Trophoblast cell (in vitro differentiated cells and primary cell): ENCODE measurements at regions not wholly inside any gene's neighbourhood (a gene's known extent, or its start where the extent isn't known, plus 50 kb on each side); places are given as distances from the start of the nearest gene placed in this dataset.

Experiments
- DNase-seq, 2 donors: peaks; one replicate each; pipeline ENCODE4 v3.0.0-alpha.2; 2016
- H2AFZ ChIP-seq: 2 replicates; pipeline ENCODE4 v1.6.1; 2013; ENCODE audit warnings: low read length, moderate library complexity, mild to moderate bottlenecking; ENCODE audit not compliant: insufficient read depth, poor library complexity
- H2AK5ac ChIP-seq: 2 replicates; pipeline ENCODE4 v1.6.1; 2013; ENCODE audit warnings: mild to moderate bottlenecking, low read length
- H2BK120ac ChIP-seq: 2 replicates; pipeline ENCODE4 v1.6.1; 2013; ENCODE audit warnings: low read length, mild to moderate bottlenecking, moderate library complexity; ENCODE audit not compliant: insufficient read depth, poor library complexity
- H2BK12ac ChIP-seq: 2 replicates; pipeline ENCODE4 v1.6.1; 2013; ENCODE audit warnings: mild to moderate bottlenecking, low read length, moderate library complexity
- H2BK5ac ChIP-seq: 2 replicates; pipeline ENCODE4 v1.6.1; 2013; ENCODE audit warnings: low read length, low read depth, moderate library complexity, mild to moderate bottlenecking; ENCODE audit not compliant: poor library complexity
- H3K14ac ChIP-seq: 2 replicates; pipeline ENCODE4 v1.6.1; 2013; ENCODE audit warnings: mild to moderate bottlenecking, low read length
- H3K18ac ChIP-seq: 2 replicates; pipeline ENCODE4 v1.6.1; 2013; ENCODE audit warnings: mild to moderate bottlenecking, low read length
- H3K23ac ChIP-seq: 2 replicates; pipeline ENCODE4 v1.6.1; 2013; ENCODE audit warnings: low read length
- H3K27ac ChIP-seq: 2 replicates; pipeline ENCODE4 v1.5.1; 2013; ENCODE audit warnings: low read depth, mild to moderate bottlenecking, inconsistent platforms, low read length, moderate library complexity
- H3K27me3 ChIP-seq: 2 replicates; pipeline ENCODE4 v1.6.1; 2013; ENCODE audit warnings: inconsistent platforms, mild to moderate bottlenecking, low read length, moderate library complexity; ENCODE audit not compliant: insufficient read depth
- H3K36me3 ChIP-seq, 2 experiments: 1 replicate in 1 of 2; 2 replicates in 1 of 2; pipeline ENCODE4 v1.6.1; 2013; ENCODE audit warnings: low read length in 2 of 2, mild to moderate bottlenecking in 2 of 2, moderate library complexity in 1 of 2; ENCODE audit not compliant: insufficient read depth in 2 of 2, control insufficient read depth in 1 of 2
- H3K4ac ChIP-seq: 2 replicates; pipeline ENCODE4 v1.6.1; 2013; ENCODE audit warnings: low read depth, mild to moderate bottlenecking, low read length, moderate library complexity
- H3K4me1 ChIP-seq, 2 experiments: 1 replicate in 1 of 2; 2 replicates in 1 of 2; pipeline ENCODE4 v1.6.1; 2013; ENCODE audit warnings: low read length in 2 of 2, mild to moderate bottlenecking in 2 of 2, moderate library complexity in 1 of 2; ENCODE audit not compliant: insufficient read depth in 2 of 2, control insufficient read depth in 1 of 2
- H3K4me2 ChIP-seq: 2 replicates; pipeline ENCODE4 v1.6.1; 2013; ENCODE audit warnings: inconsistent platforms, mild to moderate bottlenecking, low read length, moderate library complexity
- H3K4me3 ChIP-seq: 2 replicates; pipeline ENCODE4 v1.5.1; 2013; ENCODE audit warnings: mild to moderate bottlenecking, low read depth, low read length, inconsistent platforms
- H3K79me1 ChIP-seq: one replicate; pipeline ENCODE4 v1.6.1; 2013; ENCODE audit warnings: low read length
- H3K79me2 ChIP-seq: 2 replicates; pipeline ENCODE4 v1.6.1; 2013; ENCODE audit warnings: low read length, mild to moderate bottlenecking; ENCODE audit not compliant: control insufficient read depth, insufficient read depth, poor library complexity
- H3K9ac ChIP-seq: 2 replicates; pipeline ENCODE4 v1.6.1; 2013; ENCODE audit warnings: mild to moderate bottlenecking, low read length
- H3K9me3 ChIP-seq: 2 replicates; pipeline ENCODE4 v1.6.1; 2013; ENCODE audit warnings: low read depth, mild to moderate bottlenecking, control low read depth, inconsistent platforms, low read length; ENCODE audit not compliant: insufficient read depth
- H4K12ac ChIP-seq: 2 replicates; pipeline ENCODE4 v1.6.1; 2013; ENCODE audit warnings: low read depth, mild to moderate bottlenecking, low read length, moderate library complexity
- H4K8ac ChIP-seq: 2 replicates; pipeline ENCODE4 v1.6.1; 2013; ENCODE audit warnings: low read depth, mild to moderate bottlenecking, low read length, moderate library complexity
- H4K91ac ChIP-seq: one replicate; pipeline ENCODE4 v1.6.1; 2013; ENCODE audit warnings: low read depth, mild to moderate bottlenecking, low read length, moderate library complexity
- WGBS: extraction: QIAGEN DNeasy Blood & Tissue Kit; methylation state at CpG from one replicate; pipeline ENCODE4 v1.1.7; 2013; ENCODE audit warnings: missing lambda C conversion rate; ENCODE audit not compliant: insufficient read length, insufficient coverage; ENCODE audit errors: extremely low coverage; 5-methylcytosine and 5-hydroxymethylcytosine counted together

GRCh38 chr5:73266176-73266738 lies 93.3 kb downstream of the TMEM174 start:
- Histone ChIP-seq H3K4me1 (no peaks in the 10 kb centered on the region), H3K27me3 (no peaks in the 10 kb centered on the region), H3K27ac (no peak overlapping the region), H3K79me1 (no peaks in the 10 kb centered on the region), H3K4me2 (no peak overlapping the region), H3K9ac (no peak overlapping the region), H2BK12ac (no peak overlapping the region), H4K8ac (no peak overlapping the region), H3K18ac (no peak overlapping the region), H3K36me3 (no peaks in the 10 kb centered on the region), H4K12ac (no peak overlapping the region), H3K4ac (no peak overlapping the region), H3K14ac (no peak overlapping the region), H2AFZ (no peak overlapping the region), H4K91ac (no peak overlapping the region), H2AK5ac (no peak overlapping the region), H3K4me3 (no peak overlapping the region), H2BK5ac (no peak overlapping the region), H3K23ac (no peak overlapping the region), H3K9me3 (no peaks in the 10 kb centered on the region), H2BK120ac (no peak overlapping the region), H3K79me2 (no peaks in the 10 kb centered on the region)
- WGBS, result no CpG with 5 or more reads among the region's 5 CpGs
- no peak for DNase-seq

GRCh38 chr5:73265641-73266040 lies 92.6 kb downstream of the TMEM174 start:
- Histone ChIP-seq H3K9me3 (no peaks in the 10 kb centered on the region), H3K4me3 (no peak overlapping the region), H3K14ac (no peak overlapping the region), H2AK5ac (no peak overlapping the region), H2BK12ac (no peak overlapping the region), H2BK5ac (no peak overlapping the region), H3K9ac (no peak overlapping the region), H3K36me3 (no peaks in the 10 kb centered on the region), H4K91ac (no peak overlapping the region), H3K4me2 (no peak overlapping the region), H3K27me3 (no peaks in the 10 kb centered on the region), H2AFZ (no peak overlapping the region), H4K8ac (no peak overlapping the region), H3K4me1 (no peaks in the 10 kb centered on the region), H3K79me2 (no peaks in the 10 kb centered on the region), H3K4ac (no peak overlapping the region), H4K12ac (no peak overlapping the region), H3K18ac (no peak overlapping the region), H3K79me1 (no peaks in the 10 kb centered on the region), H3K23ac (no peak overlapping the region), H2BK120ac (no peak overlapping the region), H3K27ac (no peak overlapping the region)
- WGBS, result no CpG with 5 or more reads among the region's 3 CpGs
- DNase-seq, result peak; percentile 81 to 82

GRCh38 chr5:73264631-73265030 lies 91.6 kb downstream of the TMEM174 start:
- Histone ChIP-seq H3K14ac (no peak overlapping the region), H3K27ac (no peak overlapping the region), H3K27me3 (no peaks in the 10 kb centered on the region), H3K4me2 (no peak overlapping the region), H3K23ac (no peak overlapping the region), H2AFZ (no peak overlapping the region), H3K4me3 (no peak overlapping the region), H3K4ac (no peak overlapping the region), H4K12ac (no peak overlapping the region), H3K79me2 (no peaks in the 10 kb centered on the region), H4K91ac (no peak overlapping the region), H3K9ac (no peak overlapping the region), H3K79me1 (no peaks in the 10 kb centered on the region), H3K36me3 (no peaks in the 10 kb centered on the region), H2BK120ac (no peak overlapping the region), H3K18ac (no peak overlapping the region), H2AK5ac (no peak overlapping the region), H3K4me1 (no peaks in the 10 kb centered on the region), H3K9me3 (no peaks in the 10 kb centered on the region), H2BK12ac (no peak overlapping the region), H4K8ac (no peak overlapping the region), H2BK5ac (no peak overlapping the region)
- peak in 1 of 2 donors; percentile 35 for DNase-seq
- WGBS, result no CpG with 5 or more reads among the region's 5 CpGs

GRCh38 chr5:73263001-73263710 lies 90.2 kb downstream of the TMEM174 start:
- no peak overlapping the region for H2BK5ac ChIP-seq

More at GRCh38 chr5:73263001-73263710, 90.2 kb downstream of the TMEM174 start:
- Histone ChIP-seq H3K27me3 (no peaks in the 10 kb centered on the region), H2BK12ac (no peak overlapping the region), H4K91ac (no peak overlapping the region), H3K36me3 (no peaks in the 10 kb centered on the region), H2AFZ (no peak overlapping the region), H3K9me3 (no peaks in the 10 kb centered on the region), H3K18ac (no peak overlapping the region), H3K79me1 (no peaks in the 10 kb centered on the region), H3K4me3 (no peak overlapping the region), H3K4me1 (no peaks in the 10 kb centered on the region), H3K9ac (no peak overlapping the region), H3K23ac (no peak overlapping the region), H3K79me2 (no peaks in the 10 kb centered on the region), H3K14ac (no peak overlapping the region), H2AK5ac (no peak overlapping the region), H4K12ac (no peak overlapping the region), H2BK120ac (no peak overlapping the region), H3K4me2 (no peak overlapping the region), H4K8ac (no peak overlapping the region), H3K4ac (no peak overlapping the region), H3K27ac (no peak overlapping the region)
- DNase-seq, result peak; percentile 47 to 62
